HG02571 (cell line): ENCODE measurements at regions not wholly inside any gene's neighbourhood (a gene's known extent, or its start where the extent isn't known, plus 50 kb on each side); places are given as distances from the start of the nearest gene placed in this dataset.

Source experiments
- ATAC-seq: cut with Tn5 transposase; IDR thresholded peaks from one replicate; pipeline ENCODE4 v1.9.1; 2021; ENCODE audit warnings: mild to moderate bottlenecking, moderate library complexity; ENCODE audit not compliant: unreplicated experiment

GRCh38 chr15:47516558-47516957 lies 200.7 kb upstream of the SEMA6D start:
- no peak for ATAC-seq

- no peak for ATAC-seq
These were observed 200.3 kb upstream of the SEMA6D start for GRCh38 chr15:47516972-47517371.

DNA sequence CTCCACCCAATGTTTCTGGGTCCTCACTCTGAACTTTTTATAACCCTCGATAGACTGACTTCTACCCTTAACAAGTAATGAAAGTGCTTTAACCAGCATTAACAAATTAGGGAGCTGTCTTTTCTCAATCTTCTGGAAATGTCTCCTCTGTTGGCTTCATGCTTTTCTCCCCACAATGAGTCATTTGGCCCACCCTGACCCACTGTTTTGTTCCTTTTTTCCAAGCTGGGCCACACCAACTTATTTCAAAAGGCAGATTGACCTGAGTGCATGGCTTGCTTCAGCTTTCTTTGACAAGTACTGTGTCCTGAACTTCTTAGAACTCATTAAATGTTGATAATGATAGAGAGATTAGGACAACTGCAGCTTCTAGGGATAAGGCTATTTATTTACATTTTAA lies 199.6 kb upstream of the SEMA6D start:
- ATAC-seq = no peak

DNA sequence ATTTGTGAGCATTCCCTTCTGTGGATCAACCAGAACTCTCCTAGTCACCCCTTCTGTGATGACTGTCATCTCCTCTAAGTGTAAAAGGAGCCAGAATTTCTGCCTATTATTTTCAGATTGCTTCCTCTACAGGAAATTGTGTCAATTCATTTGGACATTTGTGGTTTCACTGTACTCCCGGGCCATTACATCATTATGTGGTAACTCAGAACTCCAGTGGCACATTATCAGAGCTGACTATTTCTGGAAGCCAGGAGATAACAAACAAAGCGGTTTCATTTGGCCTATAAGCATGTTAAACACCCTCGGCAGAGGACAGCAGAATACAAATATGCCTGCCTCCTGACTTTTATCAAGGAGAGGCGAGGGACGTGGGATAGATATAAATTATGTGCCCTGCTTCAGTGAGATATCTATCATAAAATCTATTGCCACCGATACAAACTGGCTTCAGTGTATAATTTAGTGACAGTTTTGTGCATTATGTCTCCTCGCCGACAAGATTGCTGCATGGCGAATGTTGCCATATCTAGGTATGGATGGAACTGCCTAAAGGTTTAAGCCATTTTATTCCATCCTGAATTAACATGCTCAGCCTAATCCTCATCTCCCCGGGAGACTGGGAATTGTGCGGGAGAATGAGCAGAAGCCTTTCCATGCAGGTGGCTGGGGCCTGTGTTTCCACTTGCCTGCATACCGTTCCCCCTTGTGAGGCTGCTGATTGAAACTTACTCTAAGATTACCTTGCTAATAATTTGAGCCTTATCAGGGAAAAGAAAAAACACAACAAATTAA lies 193.4 kb upstream of the SEMA6D start:
- ATAC-seq = no peak

- ATAC-seq = no peak
These were observed 188.1 kb upstream of the SEMA6D start for GRCh38 chr15:47529241-47529640.

- no peak for ATAC-seq
These were observed 182.6 kb upstream of the SEMA6D start for GRCh38 chr15:47534673-47535072.

DNA sequence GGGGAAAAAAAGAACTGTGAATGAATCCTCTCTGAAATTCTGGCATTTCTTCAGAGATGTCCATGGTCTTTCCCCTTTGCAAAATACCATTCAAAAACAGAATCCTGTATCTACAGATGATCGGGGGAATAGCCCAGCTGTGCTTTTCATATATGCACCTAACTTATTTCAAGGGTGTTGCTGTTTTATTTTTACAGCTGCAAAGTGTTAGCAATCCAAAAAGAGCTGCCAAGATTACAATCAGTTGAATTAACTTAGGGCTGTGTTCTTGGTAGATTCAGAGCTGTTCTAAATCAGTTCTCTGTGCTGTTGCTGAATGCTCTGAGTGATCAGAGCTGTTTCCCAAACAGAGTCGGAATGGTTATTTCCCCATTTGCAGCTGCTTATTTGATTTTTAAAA lies 175.7 kb upstream of the SEMA6D start:
- ATAC-seq = no peak

DNA sequence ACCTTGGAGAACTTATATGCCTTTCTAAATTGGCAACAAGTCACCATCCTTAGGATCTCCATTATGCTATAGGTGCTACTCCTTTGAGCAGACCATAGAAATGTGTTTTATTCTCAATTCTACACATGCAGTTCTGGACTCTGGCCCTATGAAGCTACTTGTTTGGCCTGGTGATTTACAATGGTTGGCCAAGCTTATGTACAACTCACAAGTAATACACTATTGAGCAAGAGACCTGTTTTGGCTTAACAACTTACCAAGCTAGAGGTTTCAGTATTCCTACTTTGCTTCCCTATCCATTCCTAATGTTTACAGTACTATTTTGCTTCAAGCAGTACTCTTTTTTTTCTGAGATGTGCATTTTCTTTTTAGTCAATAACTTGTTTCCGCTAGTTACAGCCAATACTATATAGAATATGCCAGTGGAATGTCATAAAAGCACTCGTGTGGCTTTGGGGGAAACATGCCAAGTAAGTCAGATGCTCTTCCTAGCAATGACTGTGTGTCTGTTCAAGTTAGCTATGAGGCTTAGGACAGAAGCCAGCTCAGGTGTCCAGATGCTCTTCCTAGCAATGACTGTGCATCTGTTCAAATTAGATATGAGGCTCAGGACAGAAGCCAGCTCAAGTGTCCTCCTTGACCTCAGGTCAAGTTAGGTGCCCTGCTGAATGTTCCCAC lies 174.9 kb upstream of the SEMA6D start:
- no peak for ATAC-seq

DNA sequence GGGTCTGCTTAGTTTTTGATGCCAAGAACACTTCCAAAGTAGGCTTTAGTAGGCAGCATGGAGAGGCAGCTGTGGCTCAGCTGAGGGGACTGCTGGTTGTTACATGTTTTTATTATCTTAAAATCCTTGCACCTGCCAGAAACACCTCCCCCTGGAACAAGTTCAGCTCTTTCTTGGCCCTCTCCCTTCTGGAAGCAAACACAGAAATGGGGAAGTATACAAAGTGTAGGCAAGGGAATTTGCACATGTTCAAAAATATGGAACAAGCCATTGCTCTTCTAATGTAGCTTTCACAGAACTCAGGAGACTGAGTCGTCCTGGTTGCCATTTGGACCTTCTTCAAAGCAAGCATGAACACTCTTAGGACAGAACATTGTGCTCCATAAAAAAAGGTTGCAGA lies 169.1 kb upstream of the SEMA6D start:
- no peak for ATAC-seq

GRCh38 chr15:47548986-47549385 lies 168.3 kb upstream of the SEMA6D start:
- ATAC-seq = no peak

- no peak for ATAC-seq
These were observed 166.2 kb upstream of the SEMA6D start for GRCh38 chr15:47551079-47551478.

GRCh38 chr15:47551546-47551945 lies 165.8 kb upstream of the SEMA6D start:
- ATAC-seq = no peak

- no peak for ATAC-seq
These were observed 164.2 kb upstream of the SEMA6D start for GRCh38 chr15:47552978-47553608.

- ATAC-seq = no peak
These were observed 163.4 kb upstream of the SEMA6D start for GRCh38 chr15:47553947-47554346.

GRCh38 chr15:47561102-47561501 lies 156.2 kb upstream of the SEMA6D start:
- no peak for ATAC-seq

DNA sequence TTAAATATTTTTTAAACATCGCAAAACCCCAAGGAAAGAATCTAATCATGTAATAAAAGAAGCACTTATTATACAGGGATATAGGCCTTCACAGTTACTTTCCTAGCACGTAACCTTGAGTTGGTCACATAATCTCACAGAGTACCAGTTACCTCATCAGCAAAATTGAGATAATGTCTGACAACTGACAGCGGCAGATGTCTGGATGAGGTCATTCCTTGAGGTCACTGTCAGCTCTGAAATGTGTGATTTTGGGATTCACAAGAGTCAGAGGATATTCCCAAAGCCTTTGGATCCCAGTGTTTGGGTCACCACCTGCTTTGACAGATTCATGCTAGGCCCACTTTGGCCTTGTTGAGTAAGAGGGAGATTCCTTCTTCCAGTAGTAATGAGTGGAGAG lies 151.4 kb upstream of the SEMA6D start:
- no peak for ATAC-seq

GRCh38 chr15:47566610-47567009 lies 150.7 kb upstream of the SEMA6D start:
- no peak for ATAC-seq

GRCh38 chr15:47568030-47568429 lies 149.3 kb upstream of the SEMA6D start:
- no peak for ATAC-seq

DNA sequence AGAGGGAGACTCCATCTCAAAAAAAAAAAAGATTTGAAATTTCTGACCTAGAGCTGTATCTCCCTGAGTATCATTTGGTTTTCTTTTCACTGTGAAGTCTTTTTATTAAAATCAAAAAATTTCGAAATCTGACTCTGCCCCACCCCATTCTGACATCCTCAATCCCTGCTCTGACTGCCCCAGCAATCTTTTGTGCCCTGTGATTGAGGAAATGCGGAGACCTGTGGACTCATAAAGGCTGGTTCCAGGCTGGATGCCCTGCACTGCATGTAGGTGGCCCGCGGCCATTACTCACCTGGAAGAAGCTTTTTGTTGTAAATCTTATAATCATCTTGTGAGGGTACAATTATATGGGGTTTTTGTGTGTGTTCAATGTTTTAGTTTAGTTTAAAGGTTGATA lies 147.3 kb upstream of the SEMA6D start:
- no peak for ATAC-seq

GRCh38 chr15:47570451-47570850 lies 146.9 kb upstream of the SEMA6D start:
- no peak for ATAC-seq

GRCh38 chr15:47570881-47571640 lies 146.2 kb upstream of the SEMA6D start:
- ATAC-seq = no peak
